NCI-H82 treated with DMSO at 0.1 percent for 48 hours (cell line): ENCODE measurements at regions not wholly inside any gene's neighbourhood (a gene's known extent, or its start where the extent isn't known, plus 50 kb on each side); places are given as distances from the start of the nearest gene placed in this dataset.
"Not testable (repeated sequence)": the region's sequence is repeated elsewhere in the genome, so short reads cannot be mapped to it uniquely, and the experiment has no call there.

ENCODE experiments used
- DNase-seq: peaks from one replicate; lab custom pipeline; 2025; ENCODE audit not compliant: unreplicated experiment; lab: John Stamatoyannopoulos, UW

- no peak for DNase-seq
These were observed 1216.3 kb upstream of the ACO1 start for GRCh38 chr9:31168161-31168560.

GRCh38 chr9:31174681-31175080 is 1209.8 kb upstream of the ACO1 start:
- DNase-seq = no peak

- no peak for DNase-seq
These were observed 1200.6 kb upstream of the ACO1 start for GRCh38 chr9:31183866-31184265.

GRCh38 chr9:31185831-31186230 is 1198.6 kb upstream of the ACO1 start:
- no peak for DNase-seq

GRCh38 chr9:31188496-31188895 is 1195.9 kb upstream of the ACO1 start:
- DNase-seq = no peak

- DNase-seq = no peak
These were observed 1173.4 kb upstream of the ACO1 start for GRCh38 chr9:31210978-31211570.

- DNase-seq = not testable (repeated sequence)
These were observed 1154.5 kb upstream of the ACO1 start for GRCh38 chr9:31229976-31230375.

GRCh38 chr9:31232485-31232884 is 1152.0 kb upstream of the ACO1 start:
- DNase-seq = no peak

GRCh38 chr9:31236344-31236743 is 1148.1 kb upstream of the ACO1 start:
- DNase-seq = no peak

- no peak for DNase-seq
These were observed 1141.1 kb upstream of the ACO1 start for GRCh38 chr9:31243386-31243785.

- no peak for DNase-seq
These were observed 1136.3 kb upstream of the ACO1 start for GRCh38 chr9:31248156-31248555.

GRCh38 chr9:31251386-31251785 is 1133.1 kb upstream of the ACO1 start:
- no peak for DNase-seq

- DNase-seq = no peak
These were observed 1130.4 kb upstream of the ACO1 start for GRCh38 chr9:31253800-31254762.

GRCh38 chr9:31255211-31255610 is 1129.2 kb upstream of the ACO1 start:
- no peak for DNase-seq

- no peak for DNase-seq
These were observed 1124.6 kb upstream of the ACO1 start for GRCh38 chr9:31259824-31260223.

GRCh38 chr9:31272456-31273295 is 1111.8 kb upstream of the ACO1 start:
- DNase-seq = no peak

GRCh38 chr9:31275419-31275818 is 1109.0 kb upstream of the ACO1 start:
- DNase-seq = no peak

- no peak for DNase-seq
These were observed 1093.7 kb upstream of the ACO1 start for GRCh38 chr9:31290731-31291130.

GRCh38 chr9:31302620-31303418 is 1081.6 kb upstream of the ACO1 start:
- DNase-seq = no peak

- DNase-seq = no peak
These were observed 1079.9 kb upstream of the ACO1 start for GRCh38 chr9:31304576-31304975.

- no peak for DNase-seq
These were observed 1070.2 kb upstream of the ACO1 start for GRCh38 chr9:31314241-31314640.
